ENCODE measurements at regions not wholly inside any gene's neighbourhood (a gene's known extent, or its start where the extent isn't known, plus 50 kb on each side); places are given as distances from the start of the nearest gene placed in this dataset.
A peak's percentile ranks its signal among the peaks of the same experiment; 100 is the strongest.
"Not testable (repeated sequence)": the region's sequence is repeated elsewhere in the genome, so short reads cannot be mapped to it uniquely, and the experiment has no call there.

GRCh38 chr7:73193991-73194390, 108.2 kb upstream of the SPDYE9 start:
- not testable (repeated sequence) for H3K27ac Mint-ChIP-seq, H3K4me1 Mint-ChIP-seq, H3K27me3 Mint-ChIP-seq, H3K36me3 Mint-ChIP-seq, H3K4me3 Mint-ChIP-seq, H3K9me3 Mint-ChIP-seq

- not testable (repeated sequence) for H3K27me3 Mint-ChIP-seq, H3K36me3 Mint-ChIP-seq, H3K4me1 Mint-ChIP-seq, H3K27ac Mint-ChIP-seq, H3K4me3 Mint-ChIP-seq, H3K9me3 Mint-ChIP-seq
Observed at GRCh38 chr7:73190483-73191155, 104.8 kb upstream of the SPDYE9 start.

- not testable (repeated sequence) for H3K27ac Mint-ChIP-seq, H3K4me1 Mint-ChIP-seq, H3K4me3 Mint-ChIP-seq, H3K9me3 Mint-ChIP-seq, H3K27me3 Mint-ChIP-seq, H3K36me3 Mint-ChIP-seq
Observed at GRCh38 chr7:73188287-73188686, 102.4 kb upstream of the SPDYE9 start.

- not testable (repeated sequence) for H3K27me3 Mint-ChIP-seq, H3K4me3 Mint-ChIP-seq, H3K9me3 Mint-ChIP-seq
Observed at GRCh38 chr7:73186589-73187309, 100.9 kb upstream of the SPDYE9 start.

GRCh38 chr7:73176813-73177212, 91.0 kb upstream of the SPDYE9 start:
- H3K4me1 Mint-ChIP-seq, H3K36me3 Mint-ChIP-seq, H3K27ac Mint-ChIP-seq, H3K4me3 Mint-ChIP-seq, H3K9me3 Mint-ChIP-seq, H3K27me3 Mint-ChIP-seq: not testable (repeated sequence)

More at GRCh38 chr7:73186589-73187309, 100.9 kb upstream of the SPDYE9 start:
- H3K4me1 Mint-ChIP-seq, H3K27ac Mint-ChIP-seq, H3K36me3 Mint-ChIP-seq: not testable (repeated sequence)

- not testable (repeated sequence) for H3K36me3 Mint-ChIP-seq, H3K4me1 Mint-ChIP-seq, H3K27me3 Mint-ChIP-seq, H3K27ac Mint-ChIP-seq, H3K9me3 Mint-ChIP-seq, H3K4me3 Mint-ChIP-seq
Observed at GRCh38 chr7:73175322-73175721, 89.5 kb upstream of the SPDYE9 start.

- not testable (repeated sequence) for H3K4me1 Mint-ChIP-seq, H3K4me3 Mint-ChIP-seq, H3K27me3 Mint-ChIP-seq
Observed at GRCh38 chr7:73170902-73171301, 85.1 kb upstream of the SPDYE9 start.

GRCh38 chr7:73170415-73170814, 84.6 kb upstream of the SPDYE9 start:
- H3K36me3 Mint-ChIP-seq, H3K27me3 Mint-ChIP-seq, H3K27ac Mint-ChIP-seq, H3K9me3 Mint-ChIP-seq, H3K4me1 Mint-ChIP-seq, H3K4me3 Mint-ChIP-seq: not testable (repeated sequence)

More at GRCh38 chr7:73170902-73171301, 85.1 kb upstream of the SPDYE9 start:
- not testable (repeated sequence) for H3K9me3 Mint-ChIP-seq, H3K27ac Mint-ChIP-seq, H3K36me3 Mint-ChIP-seq

GRCh38 chr7:73166152-73166551, 80.3 kb upstream of the SPDYE9 start:
- not testable (repeated sequence) for H3K27me3 Mint-ChIP-seq, H3K4me3 Mint-ChIP-seq, H3K36me3 Mint-ChIP-seq, H3K27ac Mint-ChIP-seq, H3K9me3 Mint-ChIP-seq, H3K4me1 Mint-ChIP-seq

GRCh38 chr7:73162680-73163079, 76.8 kb upstream of the SPDYE9 start:
- not testable (repeated sequence) for H3K9me3 Mint-ChIP-seq, H3K27me3 Mint-ChIP-seq, H3K4me3 Mint-ChIP-seq, H3K27ac Mint-ChIP-seq, H3K4me1 Mint-ChIP-seq, H3K36me3 Mint-ChIP-seq

GRCh38 chr7:73161727-73162126, 75.9 kb upstream of the SPDYE9 start:
- H3K27me3 Mint-ChIP-seq, H3K4me1 Mint-ChIP-seq, H3K4me3 Mint-ChIP-seq, H3K36me3 Mint-ChIP-seq, H3K9me3 Mint-ChIP-seq, H3K27ac Mint-ChIP-seq: not testable (repeated sequence)

- not testable (repeated sequence) for H3K9me3 Mint-ChIP-seq, H3K4me3 Mint-ChIP-seq, H3K27ac Mint-ChIP-seq, H3K27me3 Mint-ChIP-seq, H3K4me1 Mint-ChIP-seq, H3K36me3 Mint-ChIP-seq
Observed at GRCh38 chr7:73157169-73157661, 71.4 kb upstream of the SPDYE9 start.

GRCh38 chr7:73156510-73157168, 70.8 kb upstream of the SPDYE9 start:
- not testable (repeated sequence) for H3K27ac Mint-ChIP-seq, H3K4me3 Mint-ChIP-seq, H3K27me3 Mint-ChIP-seq

GRCh38 chr7:73154586-73155038, 68.8 kb upstream of the SPDYE9 start:
- H3K4me1 Mint-ChIP-seq, H3K27me3 Mint-ChIP-seq, H3K27ac Mint-ChIP-seq, H3K9me3 Mint-ChIP-seq, H3K36me3 Mint-ChIP-seq: not testable (repeated sequence)
- H3K4me3 Mint-ChIP-seq, result peak overlapping the region; percentile 78

More at GRCh38 chr7:73156510-73157168, 70.8 kb upstream of the SPDYE9 start:
- not testable (repeated sequence) for H3K4me1 Mint-ChIP-seq, H3K9me3 Mint-ChIP-seq, H3K36me3 Mint-ChIP-seq

- not testable (repeated sequence) for H3K4me1 Mint-ChIP-seq, H3K9me3 Mint-ChIP-seq, H3K4me3 Mint-ChIP-seq, H3K36me3 Mint-ChIP-seq, H3K27ac Mint-ChIP-seq, H3K27me3 Mint-ChIP-seq
Observed at GRCh38 chr7:73153921-73154585, 68.2 kb upstream of the SPDYE9 start.

- not testable (repeated sequence) for H3K36me3 Mint-ChIP-seq, H3K27me3 Mint-ChIP-seq, H3K27ac Mint-ChIP-seq, H3K4me3 Mint-ChIP-seq, H3K4me1 Mint-ChIP-seq, H3K9me3 Mint-ChIP-seq
Observed at GRCh38 chr7:73148570-73148969, 62.7 kb upstream of the SPDYE9 start.
